NCI-H1930 (cell line): ENCODE measurements at regions not wholly inside any gene's neighbourhood (a gene's known extent, or its start where the extent isn't known, plus 50 kb on each side); places are given as distances from the start of the nearest gene placed in this dataset.
"Not testable (repeated sequence)": the region's sequence is repeated elsewhere in the genome, so short reads cannot be mapped to it uniquely, and the experiment has no call there.

Source experiments
- DNase-seq, 2 experiments: peaks; one replicate each; lab custom pipeline; 2025; lab: John Stamatoyannopoulos, UW

- DNase-seq = no peak
Observed at GRCh38 chr2:59791004-59791618, 762.3 kb downstream of the BCL11A start.

GRCh38 chr2:59790186-59791003 is 763.1 kb downstream of the BCL11A start:
- DNase-seq = no peak

DNA sequence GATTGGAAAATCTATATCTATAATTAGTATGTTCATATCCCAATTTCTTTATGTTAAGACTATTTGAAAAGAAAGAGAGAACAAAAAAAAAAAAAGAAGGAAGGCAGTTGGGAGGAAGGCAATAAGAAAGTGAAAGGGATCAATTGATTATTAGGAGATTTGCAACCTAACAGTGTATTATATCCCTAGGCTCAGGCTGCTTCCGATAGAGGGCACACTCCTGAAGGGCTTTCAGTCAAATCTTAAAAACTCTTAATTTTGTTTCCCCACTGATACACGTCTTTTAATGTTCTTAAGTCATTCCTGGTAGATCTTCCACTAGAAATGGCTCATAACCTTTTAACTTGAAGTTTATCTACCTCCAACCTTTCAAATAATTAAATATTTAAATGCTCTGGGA is 763.9 kb downstream of the BCL11A start:
- no peak for DNase-seq

GRCh38 chr2:59787095-59787494 is 766.4 kb downstream of the BCL11A start:
- DNase-seq = no peak

- no peak for DNase-seq
Observed at GRCh38 chr2:59786684-59787083, 766.8 kb downstream of the BCL11A start.

DNA sequence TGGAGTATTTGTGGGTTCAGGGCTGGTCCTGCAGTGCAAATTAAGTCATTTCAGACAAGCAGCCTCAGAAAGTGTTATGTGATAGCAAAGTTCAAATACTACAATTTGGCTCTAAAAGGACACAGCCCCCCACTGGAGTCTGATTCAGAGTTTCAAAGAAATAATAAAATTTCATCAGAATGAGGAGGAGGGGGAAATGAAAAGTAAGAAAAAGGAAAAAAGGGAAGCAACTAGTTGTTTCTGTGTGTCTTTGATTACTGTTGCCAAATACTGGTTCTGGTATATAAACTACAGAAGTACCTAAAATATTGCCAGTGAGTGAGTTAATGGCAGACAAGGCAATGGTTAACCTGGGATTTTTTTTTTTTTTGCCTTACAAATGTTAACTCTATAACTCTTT is 773.9 kb downstream of the BCL11A start:
- DNase-seq = no peak

- no peak for DNase-seq
Observed at GRCh38 chr2:59777120-59777519, 776.3 kb downstream of the BCL11A start.

GRCh38 chr2:59776726-59777008 is 776.8 kb downstream of the BCL11A start:
- DNase-seq = no peak

DNA sequence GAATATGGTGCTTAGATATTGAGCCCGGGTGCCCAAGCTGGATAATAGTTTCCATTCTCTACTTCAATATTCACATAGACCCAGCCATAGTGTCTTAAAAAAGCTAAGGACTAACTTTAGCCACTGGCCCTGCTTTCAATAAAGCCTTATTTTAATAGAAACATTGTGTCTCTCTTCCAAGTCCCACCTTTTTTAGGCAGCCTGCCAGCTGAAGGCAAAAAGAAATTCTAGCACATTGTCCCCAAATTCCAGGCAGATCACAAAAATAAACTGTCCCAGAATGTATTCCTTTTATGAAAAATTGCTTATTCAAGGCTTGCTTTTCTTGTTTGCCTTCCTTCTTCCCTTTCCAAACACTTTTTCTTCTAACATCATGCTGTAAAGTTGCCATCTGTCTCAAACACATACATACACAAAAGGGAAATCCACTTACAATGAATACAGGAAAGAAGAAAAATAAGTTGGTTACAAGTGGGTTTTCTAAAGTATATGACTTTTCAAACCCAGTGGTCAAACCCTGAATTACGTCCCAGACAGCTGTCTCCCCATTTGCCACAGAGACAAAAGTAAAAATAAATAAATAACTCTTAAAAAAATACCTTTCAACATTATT is 778.5 kb downstream of the BCL11A start:
- DNase-seq = no peak

GRCh38 chr2:59770651-59771050 is 782.8 kb downstream of the BCL11A start:
- DNase-seq = no peak

- DNase-seq = no peak
Observed at GRCh38 chr2:59761966-59762365, 791.5 kb downstream of the BCL11A start.

- DNase-seq = no peak
Observed at GRCh38 chr2:59756150-59756549, 797.3 kb downstream of the BCL11A start.

DNA sequence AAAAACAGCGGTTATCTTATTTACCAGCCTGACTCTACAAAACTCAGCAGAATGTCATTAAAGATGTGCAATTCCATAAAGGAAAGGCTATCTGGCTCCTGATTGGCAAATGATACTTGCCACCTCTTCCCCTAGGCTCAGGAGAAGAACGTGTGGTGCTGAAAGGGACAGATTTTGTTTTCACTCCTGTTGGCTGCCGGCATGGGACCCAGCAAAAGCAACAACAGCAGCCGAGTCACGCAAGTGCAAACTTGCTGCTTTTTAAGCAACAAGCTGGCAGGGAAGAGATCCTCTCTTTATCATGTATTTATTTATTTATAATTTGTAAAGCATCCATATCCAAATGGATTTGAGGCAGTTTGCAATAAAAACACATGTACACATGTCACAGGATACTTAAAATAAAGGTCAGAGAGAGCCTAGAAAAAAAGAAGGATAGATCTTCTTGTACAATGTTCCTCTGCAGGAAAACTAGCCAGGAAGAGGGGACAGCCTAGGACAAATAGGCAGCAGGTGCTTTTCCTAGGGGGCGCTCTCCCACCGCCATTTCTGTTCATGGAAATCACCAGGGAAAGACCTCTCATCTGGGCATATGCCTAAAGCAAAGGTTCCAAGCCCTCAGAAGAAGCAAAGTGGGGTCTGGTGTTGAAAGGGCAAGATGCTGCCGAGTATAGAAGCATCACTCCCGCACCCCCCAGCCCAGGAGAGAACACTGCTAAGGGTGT is 799.3 kb downstream of the BCL11A start:
- no peak for DNase-seq

- no peak for DNase-seq
Observed at GRCh38 chr2:59752512-59752911, 800.9 kb downstream of the BCL11A start.

- no peak for DNase-seq
Observed at GRCh38 chr2:59752071-59752470, 801.4 kb downstream of the BCL11A start.

DNA sequence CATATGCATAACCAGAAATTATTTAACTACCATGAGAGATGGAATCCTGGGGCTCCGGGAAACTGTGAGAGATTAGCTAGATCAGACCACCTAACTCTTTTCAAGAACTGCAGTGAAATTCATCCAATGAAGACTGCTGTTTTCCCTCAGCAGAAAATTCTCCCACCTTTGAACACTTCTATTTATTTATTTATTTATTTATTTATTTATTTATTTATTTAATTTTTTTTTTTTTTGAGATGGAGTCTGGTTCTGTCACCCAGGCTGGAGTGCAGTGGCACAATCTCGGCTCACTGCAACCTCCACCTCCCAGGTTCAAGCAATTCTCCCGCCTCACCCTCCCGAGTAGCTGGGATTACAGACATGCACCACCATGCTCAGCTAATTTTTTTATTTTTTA is 802.2 kb downstream of the BCL11A start:
- DNase-seq = not testable (repeated sequence)

DNA sequence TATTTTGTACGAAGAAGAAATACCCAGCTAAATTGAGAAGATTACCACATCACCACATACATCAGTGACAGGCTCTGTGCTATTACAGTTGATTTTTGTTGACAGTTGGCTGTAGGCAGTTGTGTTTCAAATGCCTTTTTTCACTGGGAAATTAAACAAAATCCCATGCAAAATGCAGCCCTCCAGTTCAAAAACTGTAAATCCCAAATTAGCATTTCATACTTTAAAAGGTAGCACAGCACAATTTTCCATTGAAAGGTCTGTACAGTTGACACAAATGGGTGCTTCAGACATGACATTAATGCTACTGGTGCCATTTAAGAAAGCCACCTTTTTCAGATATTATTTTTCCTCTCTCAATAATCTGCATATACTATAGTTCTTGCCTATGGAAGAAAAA is 807.2 kb downstream of the BCL11A start:
- no peak for DNase-seq

- no peak for DNase-seq
Observed at GRCh38 chr2:59745085-59745484, 808.4 kb downstream of the BCL11A start.

GRCh38 chr2:59744436-59744835 is 809.0 kb downstream of the BCL11A start:
- DNase-seq = no peak

DNA sequence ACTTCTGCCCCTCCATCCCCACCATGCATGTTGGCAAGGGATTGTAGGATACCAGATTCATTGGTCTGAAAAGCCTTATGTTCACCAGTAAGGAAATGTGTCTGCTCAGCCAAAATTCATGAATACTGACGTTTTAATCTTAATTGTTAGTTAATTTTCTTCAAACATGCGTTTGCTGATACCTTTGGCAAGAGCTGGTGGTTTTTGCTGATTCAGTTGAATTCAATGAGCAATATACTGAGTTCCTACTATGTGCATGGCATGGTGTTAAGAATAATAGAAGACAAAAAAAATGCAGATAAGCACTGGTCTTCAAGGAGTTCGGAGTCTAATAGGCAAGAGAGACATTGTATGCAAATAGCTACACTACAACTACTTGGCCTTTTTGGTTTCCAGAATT is 811.6 kb downstream of the BCL11A start:
- no peak for DNase-seq

GRCh38 chr2:59739166-59739565 is 814.3 kb downstream of the BCL11A start:
- DNase-seq = no peak

DNA sequence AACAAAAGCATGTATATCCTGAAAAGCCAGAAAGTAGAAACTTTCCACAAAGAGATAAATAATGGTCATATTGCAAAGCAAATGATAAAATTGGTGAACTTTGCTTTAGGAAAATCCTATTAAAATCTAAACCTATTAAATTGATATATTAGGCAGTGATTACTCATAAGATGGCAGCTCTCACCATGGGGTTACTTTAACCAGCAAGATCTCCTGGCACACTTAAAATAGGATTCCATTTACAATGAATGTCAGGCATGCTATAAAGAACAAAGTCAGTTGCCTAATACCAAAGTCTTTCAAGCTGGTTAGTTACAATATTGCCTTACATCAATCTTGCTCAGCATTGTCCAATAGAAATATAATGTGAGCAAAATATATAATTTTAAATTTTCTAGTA is 816.2 kb downstream of the BCL11A start:
- no peak for DNase-seq

GRCh38 chr2:59734743-59735142 is 818.7 kb downstream of the BCL11A start:
- no peak for DNase-seq
